Activated T-helper 17 cell treated with anti-CD3 and anti-CD28 coated beads, Interleukin-2, amount 50 U/mL, for 72 hours (primary cell): ENCODE measurements at regions not wholly inside any gene's neighbourhood (a gene's known extent, or its start where the extent isn't known, plus 50 kb on each side); places are given as distances from the start of the nearest gene placed in this dataset.
A peak's percentile ranks its signal among the peaks of the same experiment; 100 is the strongest.
"Not testable (repeated sequence)": the region's sequence is repeated elsewhere in the genome, so short reads cannot be mapped to it uniquely, and the experiment has no call there.

ENCODE experiments used
- ATAC-seq: fragments of 150-1000 bp; cut with Tn5 transposase; replicated peaks from 2 replicates; pipeline ENCODE4 v1.10.0; 2021; ENCODE audit warnings: mild to moderate bottlenecking, moderate library complexity
- H3K27ac Mint-ChIP-seq: one replicate; pipeline ENCODE4 v1.8.0; 2022; ENCODE audit warnings: mixed read lengths
- H3K27me3 Mint-ChIP-seq: one replicate; pipeline ENCODE4 v1.8.0; 2022; ENCODE audit warnings: mixed read lengths
- H3K36me3 Mint-ChIP-seq: one replicate; pipeline ENCODE4 v1.8.0; 2022; ENCODE audit warnings: low read depth, mild to moderate bottlenecking, mixed read lengths
- H3K4me1 Mint-ChIP-seq: one replicate; pipeline ENCODE4 v1.8.0; 2022; ENCODE audit warnings: mixed read lengths
- H3K4me3 Mint-ChIP-seq: one replicate; pipeline ENCODE4 v1.8.0; 2022; ENCODE audit warnings: mild to moderate bottlenecking, mixed read lengths
- H3K9me3 Mint-ChIP-seq: one replicate; pipeline ENCODE4 v1.8.0; 2022; ENCODE audit warnings: mixed read lengths

DNA sequence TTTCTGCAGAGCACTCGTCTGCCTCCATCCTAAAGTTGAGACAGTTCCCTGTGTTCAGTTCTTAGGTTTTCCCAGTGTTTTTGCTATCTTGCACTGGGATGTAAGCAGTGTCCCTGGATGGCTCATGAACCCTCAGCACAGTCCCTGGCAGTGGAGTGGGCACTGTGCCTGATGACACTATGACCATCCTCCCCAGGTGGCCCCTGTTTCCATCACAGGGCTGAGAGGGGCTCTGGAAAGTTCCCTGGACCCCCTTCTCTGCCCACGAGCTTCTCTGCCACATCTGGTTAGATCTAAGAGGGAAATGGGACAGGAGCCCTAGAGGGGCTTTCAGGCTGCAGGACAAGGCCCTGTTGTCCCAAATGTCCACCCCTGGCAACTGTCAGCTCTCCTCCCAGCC, 249.8 kb upstream of the SFSWAP start:
- no peak overlapping the region for H3K27ac Mint-ChIP-seq
- ATAC-seq: no peak
- H3K9me3 Mint-ChIP-seq: no peaks in the 10 kb centered on the region
- no peaks in the 10 kb centered on the region for H3K4me1 Mint-ChIP-seq
- H3K4me3 Mint-ChIP-seq: no peak overlapping the region
- H3K27me3 Mint-ChIP-seq: peaks cover 18% of the 10 kb centered on the region
- H3K36me3 Mint-ChIP-seq: no peaks in the 10 kb centered on the region

DNA sequence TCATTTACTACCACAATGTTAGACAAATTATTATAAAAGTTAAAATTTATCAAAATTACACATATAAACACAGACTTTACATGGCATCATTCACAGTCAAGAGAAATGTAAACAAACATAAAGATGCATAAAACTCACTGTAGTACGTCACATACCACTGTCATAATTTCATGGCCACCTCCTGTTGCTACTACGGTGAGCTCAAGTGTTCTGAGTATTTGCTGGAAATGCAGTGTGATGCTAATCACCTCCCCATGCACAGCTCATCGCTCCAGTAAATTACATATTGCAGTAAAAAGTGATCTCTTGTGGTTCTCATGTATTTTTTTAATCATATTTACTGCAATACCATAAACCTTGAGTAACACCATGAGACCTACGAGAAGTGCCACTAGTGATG, 247.7 kb upstream of the SFSWAP start:
- H3K4me3 Mint-ChIP-seq: no peak overlapping the region
- peaks cover 8% of the 10 kb centered on the region for H3K27me3 Mint-ChIP-seq
- H3K9me3 Mint-ChIP-seq: no peaks in the 10 kb centered on the region
- no peaks in the 10 kb centered on the region for H3K36me3 Mint-ChIP-seq
- H3K4me1 Mint-ChIP-seq: no peaks in the 10 kb centered on the region
- ATAC-seq: no peak
- no peak overlapping the region for H3K27ac Mint-ChIP-seq

DNA sequence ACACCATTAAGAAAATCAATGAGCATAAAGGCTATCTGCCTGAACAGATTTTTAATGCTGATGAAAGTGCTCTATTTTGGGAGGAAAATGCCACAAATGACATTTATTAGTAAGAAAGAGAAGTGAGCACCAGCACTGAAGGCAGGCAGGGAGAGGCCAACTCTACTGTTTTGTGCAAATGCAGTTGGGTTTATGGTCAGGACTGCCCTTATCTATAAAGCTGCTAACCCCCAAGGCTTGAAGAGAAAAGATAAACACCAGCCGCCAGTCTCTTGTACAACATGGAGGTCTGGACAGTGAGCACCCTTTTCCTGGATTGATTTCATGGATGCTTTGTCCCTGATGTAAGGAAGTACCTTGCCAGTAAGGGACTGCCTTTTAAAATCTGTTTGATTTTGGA, 246.8 kb upstream of the SFSWAP start:
- Mint-ChIP-seq H3K36me3 (no peaks in the 10 kb centered on the region), H3K27ac (no peak overlapping the region), H3K27me3 (peaks cover 7% of the 10 kb centered on the region), H3K4me1 (no peaks in the 10 kb centered on the region), H3K9me3 (no peaks in the 10 kb centered on the region), H3K4me3 (no peak overlapping the region)
- ATAC-seq: no peak

DNA sequence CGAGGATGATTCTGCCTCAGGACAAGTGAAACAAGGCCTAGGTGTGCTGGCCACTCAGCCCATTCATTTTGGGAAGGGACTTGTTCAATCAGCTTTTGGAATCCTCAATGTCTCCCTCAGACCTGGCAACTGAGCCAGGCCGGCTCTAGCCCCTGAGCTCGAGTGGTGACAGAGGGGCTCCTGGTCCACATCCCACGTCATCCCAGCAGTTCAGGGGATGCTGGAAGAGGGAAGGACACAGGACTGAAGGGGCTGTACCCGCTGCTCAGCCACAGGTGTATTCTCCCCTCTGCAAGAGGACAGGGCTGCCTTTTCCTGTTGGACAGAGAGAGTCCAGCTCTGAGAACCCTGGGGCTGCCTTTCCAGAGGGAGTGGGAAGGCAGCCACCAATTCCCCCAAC, 244.6 kb upstream of the SFSWAP start:
- no peak for ATAC-seq
- peaks cover 7% of the 10 kb centered on the region for H3K27me3 Mint-ChIP-seq
- no peak overlapping the region for H3K4me3 Mint-ChIP-seq
- H3K9me3 Mint-ChIP-seq: no peaks in the 10 kb centered on the region
- H3K36me3 Mint-ChIP-seq: no peaks in the 10 kb centered on the region
- no peak overlapping the region for H3K27ac Mint-ChIP-seq
- H3K4me1 Mint-ChIP-seq: no peaks in the 10 kb centered on the region

DNA sequence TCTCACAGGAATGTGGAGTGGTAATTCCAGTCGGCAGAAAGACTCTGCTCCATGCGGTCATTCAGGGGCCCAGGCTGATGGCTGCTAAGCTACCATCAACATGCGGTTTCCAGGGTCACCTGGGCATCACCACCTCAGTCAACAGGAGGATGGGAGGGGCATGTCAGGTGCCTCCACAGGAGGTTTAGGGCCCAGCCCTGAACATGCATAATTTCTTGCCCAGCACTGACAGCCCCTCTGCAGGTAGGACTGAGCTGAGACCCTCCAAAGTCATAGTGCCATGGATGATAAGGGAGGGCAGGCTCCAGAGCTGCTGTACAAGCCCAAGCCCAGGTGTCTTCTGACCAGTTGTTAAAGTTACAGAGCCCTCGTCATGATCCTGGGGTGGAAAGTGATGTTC, 244.0 kb upstream of the SFSWAP start:
- H3K9me3 Mint-ChIP-seq: no peaks in the 10 kb centered on the region
- H3K4me1 Mint-ChIP-seq: no peaks in the 10 kb centered on the region
- H3K36me3 Mint-ChIP-seq: no peaks in the 10 kb centered on the region
- H3K4me3 Mint-ChIP-seq: no peak overlapping the region
- no peak overlapping the region for H3K27ac Mint-ChIP-seq
- ATAC-seq: no peak
- H3K27me3 Mint-ChIP-seq: peaks cover 5% of the 10 kb centered on the region

DNA sequence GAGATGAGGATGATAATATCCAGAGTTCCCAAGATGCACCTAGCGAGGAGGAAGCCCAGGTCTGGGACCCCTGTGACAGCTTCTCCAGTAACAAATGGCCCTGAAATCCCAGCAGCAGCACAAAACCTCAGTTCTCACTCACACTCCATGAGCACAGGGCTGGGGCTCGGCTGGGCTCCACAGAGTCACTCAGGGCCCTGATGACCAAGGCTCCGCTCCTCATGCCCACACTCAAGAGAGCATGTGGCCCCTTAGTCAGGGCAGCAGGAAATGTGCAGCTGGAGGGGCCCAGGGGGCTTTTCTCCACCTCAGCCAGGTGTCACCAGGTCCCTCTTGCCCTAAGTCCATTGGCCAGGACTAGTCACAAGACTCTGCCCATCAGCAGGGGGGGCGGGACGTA, 242.7 kb upstream of the SFSWAP start:
- ATAC-seq: no peak
- H3K4me3 Mint-ChIP-seq: no peak overlapping the region
- H3K36me3 Mint-ChIP-seq: no peaks in the 10 kb centered on the region

DNA sequence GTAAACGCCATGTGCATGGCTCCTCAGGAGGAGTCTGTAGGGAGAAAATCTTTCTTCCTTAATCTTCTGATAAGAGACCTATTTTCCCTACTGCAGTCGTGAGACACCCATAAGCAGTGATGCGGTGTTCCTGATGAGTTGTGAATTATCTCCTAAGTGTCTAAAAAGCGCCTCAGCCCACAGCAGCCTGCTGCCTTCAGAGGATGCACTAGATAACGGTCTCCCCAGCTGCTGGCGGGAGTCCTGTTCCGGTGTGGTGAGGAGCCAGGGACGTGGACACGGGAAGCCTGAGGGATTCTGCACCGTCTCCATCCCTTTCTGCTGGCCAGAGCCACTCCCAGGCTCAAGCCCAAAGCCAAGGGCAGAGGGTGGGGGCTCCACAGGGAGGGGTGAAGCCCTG, 240.9 kb upstream of the SFSWAP start:
- H3K27ac Mint-ChIP-seq, H3K27me3 Mint-ChIP-seq, H3K4me1 Mint-ChIP-seq, ATAC-seq, H3K36me3 Mint-ChIP-seq, H3K4me3 Mint-ChIP-seq, H3K9me3 Mint-ChIP-seq: not testable (repeated sequence)

More for the DNA sequence above, 242.7 kb upstream of the SFSWAP start:
- no peaks in the 10 kb centered on the region for H3K27me3 Mint-ChIP-seq
- no peaks in the 10 kb centered on the region for H3K9me3 Mint-ChIP-seq
- no peaks in the 10 kb centered on the region for H3K4me1 Mint-ChIP-seq
- no peak overlapping the region for H3K27ac Mint-ChIP-seq

DNA sequence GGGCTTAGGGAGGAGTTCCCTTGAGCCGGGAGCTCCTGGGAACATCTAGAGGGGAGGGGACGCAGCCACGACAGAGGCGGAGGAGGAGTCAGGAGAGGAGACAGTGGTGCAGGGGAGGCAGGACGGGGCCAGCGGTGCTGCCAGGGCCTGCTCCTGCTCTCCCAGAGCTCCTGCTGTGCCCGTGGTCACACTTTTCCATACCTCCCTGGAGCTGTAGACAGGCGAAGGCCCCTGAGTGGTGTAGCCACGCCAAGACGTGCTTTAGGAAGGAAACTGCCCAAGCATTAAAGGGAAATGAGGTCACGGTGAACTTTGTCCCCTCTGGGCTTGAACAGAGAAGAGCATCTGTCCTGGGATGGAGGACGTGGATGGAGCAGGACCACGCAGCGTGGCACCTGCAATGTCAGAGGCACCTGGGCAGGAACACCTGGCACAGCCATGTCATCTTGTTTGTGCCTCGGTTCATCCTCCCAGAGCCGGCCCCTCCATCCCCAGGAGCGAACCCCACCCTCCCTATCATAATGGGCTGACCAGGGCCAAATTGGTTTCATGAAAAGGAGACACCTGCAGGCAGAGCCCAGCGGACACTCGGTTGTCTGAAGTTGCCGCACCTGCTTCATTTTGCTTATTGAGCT, 239.5 kb upstream of the SFSWAP start:
- H3K4me1 Mint-ChIP-seq: no peaks in the 10 kb centered on the region
- H3K27me3 Mint-ChIP-seq: no peaks in the 10 kb centered on the region
- ATAC-seq: no peak
- H3K36me3 Mint-ChIP-seq: no peaks in the 10 kb centered on the region
- H3K27ac Mint-ChIP-seq: no peak overlapping the region
- H3K9me3 Mint-ChIP-seq: no peaks in the 10 kb centered on the region
- H3K4me3 Mint-ChIP-seq: no peak overlapping the region

DNA sequence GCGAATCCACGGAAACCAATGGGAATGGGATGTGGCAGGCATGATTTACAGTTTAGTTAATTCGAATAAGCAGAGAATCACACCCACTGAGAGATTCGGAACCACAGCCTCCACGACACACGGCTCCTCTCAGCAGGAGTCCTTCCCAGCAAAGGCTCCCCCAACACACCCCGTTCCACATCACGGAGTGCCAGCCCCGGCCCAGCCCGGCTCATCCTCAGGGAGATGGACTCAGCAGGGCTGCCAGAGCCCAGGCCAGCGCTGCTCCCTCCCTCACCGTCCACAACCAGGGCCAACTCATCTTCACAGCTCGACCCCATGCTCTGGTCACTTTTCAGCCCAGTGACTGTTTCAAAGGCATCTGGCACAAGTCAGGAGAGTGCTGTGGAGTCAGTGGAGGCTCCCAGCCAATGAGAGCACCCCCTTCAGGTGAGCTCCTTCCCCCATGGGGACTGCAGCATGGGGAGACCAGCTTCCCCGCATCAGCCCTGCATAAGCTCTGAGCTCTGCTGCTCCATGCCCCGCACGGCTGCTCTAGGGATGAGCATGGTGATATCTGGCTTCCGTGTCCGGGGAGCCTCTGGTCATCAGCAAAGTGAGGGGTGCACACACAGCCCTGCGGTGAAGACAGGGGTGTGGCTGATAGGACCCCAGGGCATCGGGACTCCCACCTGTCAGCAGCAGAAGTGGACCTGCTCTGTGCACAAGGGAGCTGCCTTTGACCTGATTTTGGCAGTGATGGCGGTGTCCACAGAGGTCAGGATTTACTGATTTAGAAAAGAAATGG, 238.8 kb upstream of the SFSWAP start:
- no peaks in the 10 kb centered on the region for H3K36me3 Mint-ChIP-seq
- no peaks in the 10 kb centered on the region for H3K4me1 Mint-ChIP-seq
- H3K27me3 Mint-ChIP-seq: no peaks in the 10 kb centered on the region
- H3K9me3 Mint-ChIP-seq: no peaks in the 10 kb centered on the region
- no peak overlapping the region for H3K27ac Mint-ChIP-seq
- H3K4me3 Mint-ChIP-seq: no peak overlapping the region
- no peak for ATAC-seq

DNA sequence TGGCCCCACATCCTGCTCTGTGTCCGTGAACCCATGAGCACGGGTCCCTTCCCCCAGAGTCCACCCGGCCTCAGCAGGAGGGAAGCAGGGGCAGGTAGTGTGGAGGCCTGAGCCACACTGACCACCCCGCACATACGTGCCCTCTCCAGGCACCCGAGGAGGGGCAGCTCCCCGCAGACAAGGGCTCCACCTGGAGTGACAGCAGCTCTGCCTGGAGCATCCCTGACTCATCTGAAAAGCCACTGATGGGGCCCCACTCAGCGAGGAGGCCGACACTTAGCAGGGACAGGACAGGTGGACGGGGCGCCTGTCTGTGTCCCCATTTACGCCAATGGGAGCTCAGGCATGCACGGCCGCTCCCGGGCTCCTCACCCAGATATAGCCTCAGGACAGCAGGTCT, 237.6 kb upstream of the SFSWAP start:
- Mint-ChIP-seq H3K36me3 (no peaks in the 10 kb centered on the region), H3K4me3 (peak overlapping the region; percentile 62), H3K27me3 (no peaks in the 10 kb centered on the region)

DNA sequence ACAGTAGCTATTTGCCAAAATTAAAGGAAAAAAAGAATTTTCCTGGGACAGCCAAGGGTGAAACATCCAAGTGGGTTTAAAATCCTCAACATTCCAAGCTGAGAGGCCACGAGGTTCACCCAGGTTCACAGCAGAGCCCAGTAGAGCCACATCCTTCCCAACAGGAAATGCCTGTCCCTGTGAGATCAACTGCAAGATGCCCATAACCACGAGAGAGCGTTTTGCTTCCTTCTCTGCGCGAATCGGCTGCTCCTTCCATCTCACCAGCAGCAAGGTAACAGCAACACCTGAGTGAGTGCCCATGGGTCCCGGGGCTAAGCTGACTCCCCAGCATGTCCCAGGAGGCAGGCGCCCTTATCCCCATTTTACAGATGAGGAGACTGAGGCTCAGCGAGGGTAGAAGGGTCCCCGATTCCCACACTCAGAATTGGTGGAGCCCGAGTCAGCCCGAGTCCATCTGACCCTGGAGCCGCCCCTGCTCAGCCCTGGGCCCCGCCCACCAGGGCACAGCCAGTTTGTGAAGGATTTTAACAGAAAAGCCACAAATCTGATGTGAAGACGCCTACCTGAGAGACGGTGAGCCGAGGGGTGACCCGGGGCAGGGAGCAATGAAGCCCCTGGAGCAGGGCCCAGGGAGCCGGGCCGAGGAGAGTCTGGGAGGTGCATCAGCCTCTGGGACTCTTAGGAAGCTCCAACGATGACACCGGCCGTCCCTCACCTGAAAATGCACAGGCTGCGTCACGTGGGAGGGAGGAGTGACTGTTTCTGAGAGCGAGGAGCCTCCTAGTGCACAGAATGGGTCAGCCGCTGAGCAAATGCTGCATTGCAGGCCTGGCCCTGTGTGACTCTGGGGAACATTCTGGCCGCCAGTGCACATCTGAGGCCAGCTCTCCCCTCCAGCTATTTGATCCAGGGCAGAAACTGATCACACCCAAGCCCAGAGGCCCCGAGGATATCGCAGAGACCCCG, 236.9 kb upstream of the SFSWAP start:
- H3K27ac Mint-ChIP-seq: peak overlapping the region; percentile 62
- H3K9me3 Mint-ChIP-seq: no peaks in the 10 kb centered on the region
- ATAC-seq: peak; percentile 68

More for the DNA sequence above, 237.6 kb upstream of the SFSWAP start:
- H3K9me3 Mint-ChIP-seq: no peaks in the 10 kb centered on the region
- ATAC-seq: no peak
- H3K4me1 Mint-ChIP-seq: no peaks in the 10 kb centered on the region
- no peak overlapping the region for H3K27ac Mint-ChIP-seq

DNA sequence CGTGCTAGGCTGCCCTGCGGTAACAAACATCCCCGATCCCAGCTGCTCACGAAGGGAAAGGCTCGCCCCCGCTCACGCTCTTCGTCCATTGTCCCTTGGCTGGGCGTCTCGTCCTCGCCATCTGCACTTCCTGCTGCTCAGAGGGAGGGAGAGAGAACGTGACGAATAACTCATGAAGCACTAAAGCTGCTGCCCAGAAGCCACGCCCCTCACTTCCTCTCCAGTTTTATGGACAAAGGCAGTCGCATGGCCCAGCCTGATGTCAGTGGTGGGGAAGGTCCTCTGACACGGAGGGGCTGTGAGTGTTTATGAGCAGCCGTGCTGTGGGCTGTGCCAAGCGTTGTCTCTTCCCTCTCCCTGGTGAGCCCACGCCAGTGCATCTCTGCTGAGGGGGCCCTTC, 235.9 kb upstream of the SFSWAP start:
- H3K27me3 Mint-ChIP-seq, H3K4me3 Mint-ChIP-seq, H3K36me3 Mint-ChIP-seq, H3K9me3 Mint-ChIP-seq, H3K27ac Mint-ChIP-seq, H3K4me1 Mint-ChIP-seq: not testable (repeated sequence)
- ATAC-seq: peak; percentile 79

More for the DNA sequence above, 236.9 kb upstream of the SFSWAP start:
- Mint-ChIP-seq H3K36me3 (no peaks in the 10 kb centered on the region), H3K27me3 (no peaks in the 10 kb centered on the region), H3K4me1 (no peaks in the 10 kb centered on the region), H3K4me3 (peak overlapping the region; percentile 62)

DNA sequence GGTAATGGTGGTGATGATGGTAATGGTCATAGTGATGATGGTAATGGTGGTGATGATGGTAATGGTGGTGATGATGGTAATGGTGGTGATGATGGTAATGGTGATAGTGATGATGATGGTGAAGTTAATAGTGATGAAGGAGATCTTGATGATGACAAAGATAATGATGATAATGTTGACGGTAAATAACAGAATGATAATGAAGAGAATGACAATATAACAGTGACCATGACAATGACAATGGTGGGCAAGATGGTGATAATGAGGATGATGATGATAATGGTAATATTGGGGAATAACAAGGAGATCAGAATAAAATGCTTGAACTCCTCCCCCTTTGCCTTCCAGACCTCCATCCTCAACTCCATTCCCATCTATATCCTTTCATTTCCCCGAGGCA, 233.3 kb upstream of the SFSWAP start:
- Mint-ChIP-seq H3K9me3 (no peaks in the 10 kb centered on the region), H3K4me3 (no peak overlapping the region), H3K36me3 (no peaks in the 10 kb centered on the region), H3K27me3 (no peaks in the 10 kb centered on the region), H3K27ac (no peak overlapping the region), H3K4me1 (no peaks in the 10 kb centered on the region)
- ATAC-seq: no peak

DNA sequence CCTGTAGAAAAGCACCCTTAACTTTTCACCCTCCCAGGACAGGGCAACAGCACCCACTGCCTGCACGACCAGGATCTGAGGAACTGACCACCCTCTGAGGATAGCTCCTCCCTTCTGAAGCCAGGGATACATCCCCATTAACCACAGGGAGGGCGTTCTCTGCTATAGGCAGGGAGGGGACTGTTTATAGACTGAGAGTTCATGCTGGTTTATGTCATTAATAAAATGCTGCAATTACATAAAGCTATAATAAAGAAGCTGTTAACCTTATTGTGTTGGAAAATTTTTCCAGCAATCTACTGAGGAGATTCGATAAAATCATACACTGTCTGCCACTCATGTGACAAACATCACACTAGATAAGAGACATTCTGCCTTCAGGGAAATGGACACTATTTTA, 232.4 kb upstream of the SFSWAP start:
- Mint-ChIP-seq H3K4me3 (no peak overlapping the region), H3K27me3 (no peaks in the 10 kb centered on the region), H3K4me1 (no peaks in the 10 kb centered on the region), H3K36me3 (no peaks in the 10 kb centered on the region), H3K9me3 (no peaks in the 10 kb centered on the region), H3K27ac (no peak overlapping the region)
- no peak for ATAC-seq

DNA sequence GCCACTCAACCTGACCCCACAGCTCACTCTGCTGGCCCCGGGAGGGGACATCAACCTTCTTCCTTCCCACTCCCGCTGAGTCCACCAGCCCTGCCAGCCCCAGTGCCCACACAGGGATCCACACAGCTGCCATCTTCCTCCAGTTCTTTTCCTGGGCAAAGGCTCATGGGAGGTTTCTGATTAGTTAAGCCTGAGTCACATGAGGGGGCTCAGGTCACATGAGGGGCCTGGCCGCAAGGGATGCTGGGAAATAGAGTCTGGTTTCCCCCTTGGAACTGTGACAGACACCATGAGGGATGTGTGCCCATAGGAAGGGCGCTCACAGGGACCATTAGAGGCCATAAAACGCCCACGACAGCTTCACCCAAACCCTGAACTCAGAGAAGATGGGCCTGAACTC, 228.7 kb upstream of the SFSWAP start:
- peaks cover 1% of the 10 kb centered on the region for H3K4me1 Mint-ChIP-seq
- no peak overlapping the region for H3K4me3 Mint-ChIP-seq
- no peaks in the 10 kb centered on the region for H3K9me3 Mint-ChIP-seq
- no peak overlapping the region for H3K27ac Mint-ChIP-seq
- no peaks in the 10 kb centered on the region for H3K36me3 Mint-ChIP-seq
- no peak for ATAC-seq
- H3K27me3 Mint-ChIP-seq: no peaks in the 10 kb centered on the region
